Endothelial cell of umbilical vein (primary cell): ENCODE measurements at regions not wholly inside any gene's neighbourhood (a gene's known extent, or its start where the extent isn't known, plus 50 kb on each side); places are given as distances from the start of the nearest gene placed in this dataset.

ENCODE experiments used
- BruUV-seq: library from RNA; stranded (reverse); fragments of 400-500 nt; replicated peaks from 2 replicates; lab custom pipeline; 2021; lab: Mats Ljungman, UMichigan
- CTCF ChIA-PET: fragments of 300-600, 350-600 bp; sonication (Branson Sonifier 250); formaldehyde crosslinking; loops from one replicate; lab custom pipeline; 2021; ENCODE audit warnings: antibody characterized with exemption, inconsistent platforms; lab: Charles Lee
- POLR2A ChIA-PET: fragments of 300-600, 350-600 bp; sonication (Branson Sonifier 250); formaldehyde crosslinking; loops from one replicate; lab custom pipeline; 2021; ENCODE audit warnings: antibody characterized with exemption, inconsistent platforms; lab: Charles Lee
- DNase-seq: peaks from one replicate; pipeline ENCODE4 v3.0.0-alpha.2; 2011; ENCODE audit warnings: low read depth, low spot score
- FAIRE-seq: peaks from 2 replicates; lab custom pipeline; 2011; peaks lifted over from hg19 to GRCh38; lab: Jason Lieb, UNC
- H2AFZ ChIP-seq: 2 replicates; pipeline ENCODE4 v1.6.0; 2012; ENCODE audit warnings: low read depth, low read length, control low read depth, inconsistent platforms
- H3K27ac ChIP-seq: 2 replicates; pipeline ENCODE4 v1.5.1; 2011; ENCODE audit warnings: low read depth, mild to moderate bottlenecking, control low read depth, low read length, moderate library complexity; ENCODE audit not compliant: insufficient read depth
- H3K27me3 ChIP-seq, 2 experiments: 2 replicates each; pipeline versions ENCODE4 v1.6.0 to v1.6.1; 2011; ENCODE audit warnings: low read length in 2 of 2, mixed read lengths in 1 of 2; ENCODE audit not compliant: control insufficient read depth in 2 of 2, insufficient read depth in 2 of 2
- H3K36me3 ChIP-seq, 2 experiments: 2 replicates in 1 of 2; 3 replicates in 1 of 2; pipeline ENCODE4 v1.5.1; 2011; ENCODE audit warnings: low read length in 2 of 2, mild to moderate bottlenecking in 1 of 2, moderate library complexity in 1 of 2; ENCODE audit not compliant: control insufficient read depth in 2 of 2, insufficient read depth in 2 of 2; ENCODE audit errors: extremely low read depth in 1 of 2
- H3K4me1 ChIP-seq: 3 replicates; pipeline ENCODE4 v1.5.1; 2011; ENCODE audit warnings: mild to moderate bottlenecking, low read length; ENCODE audit not compliant: control insufficient read depth, insufficient read depth; ENCODE audit errors: extremely low read depth
- H3K4me2 ChIP-seq: 2 replicates; pipeline ENCODE4 v1.6.1; 2011; ENCODE audit warnings: low read length, control low read depth, mixed read lengths; ENCODE audit not compliant: insufficient read depth
- H3K4me3 ChIP-seq, 3 experiments: fragments of 200-600 bp in 1 of 3; sonication (generic), shearing (Covaris generic) in 1 of 3; replicated peaks in 1 of 3; 2 replicates each; pipeline ENCODE4 v1.5.1; 2011 to 2016; ENCODE audit warnings: control low read depth in 3 of 3, low read length in 3 of 3, mild to moderate bottlenecking in 2 of 3, inconsistent platforms in 1 of 3, low read depth in 1 of 3, moderate library complexity in 1 of 3; ENCODE audit not compliant: insufficient read depth in 1 of 3
- H3K79me2 ChIP-seq: 2 replicates; pipeline ENCODE4 v1.6.0; 2012; ENCODE audit warnings: low read length, inconsistent platforms; ENCODE audit not compliant: control insufficient read depth, insufficient read depth
- H3K9ac ChIP-seq: replicated peaks from 2 replicates; pipeline ENCODE3; 2011; ENCODE audit warnings: low read length, control low read depth; ENCODE audit not compliant: insufficient read depth; ENCODE audit errors: extremely low read depth
- H3K9me1 ChIP-seq: replicated peaks from 3 replicates; pipeline ENCODE4 v1.6.0; 2011; ENCODE audit warnings: mild to moderate bottlenecking, low read length; ENCODE audit not compliant: control insufficient read depth, insufficient read depth; ENCODE audit errors: extremely low read depth
- H3K9me3 ChIP-seq: replicated peaks from 2 replicates; pipeline ENCODE4 v1.5.1; 2012; ENCODE audit warnings: low read length, inconsistent platforms; ENCODE audit not compliant: control insufficient read depth, insufficient read depth
- H4K20me1 ChIP-seq: replicated peaks from 2 replicates; pipeline ENCODE3; 2011; ENCODE audit warnings: mild to moderate bottlenecking, low read length; ENCODE audit not compliant: control insufficient read depth, insufficient read depth; ENCODE audit errors: extremely low read depth
- EZH2 ChIP-seq: IDR thresholded peaks from 2 replicates; pipeline ENCODE4 v1.6.1; 2012; ENCODE audit warnings: borderline replicate concordance, low read depth, mild to moderate bottlenecking, moderate library complexity, low read length, inconsistent platforms; ENCODE audit not compliant: severe bottlenecking
- FOS ChIP-seq: IDR thresholded peaks from 2 replicates; pipeline ENCODE4 v1.6.1; 2011; ENCODE audit warnings: mild to moderate bottlenecking, low read length, moderate library complexity, borderline replicate concordance; ENCODE audit not compliant: insufficient read depth
- GATA2 ChIP-seq: IDR thresholded peaks from 2 replicates; pipeline ENCODE4 v1.7.0; 2011; ENCODE audit warnings: low read depth, mild to moderate bottlenecking, moderate library complexity, mixed read lengths, low read length; ENCODE audit not compliant: insufficient read length, insufficient read depth
- JUN ChIP-seq: IDR thresholded peaks from 2 replicates; pipeline ENCODE4 v1.6.1; 2011; ENCODE audit warnings: borderline replicate concordance, low read depth; ENCODE audit not compliant: insufficient read length, insufficient read depth
- MAX ChIP-seq: IDR thresholded peaks from 2 replicates; pipeline ENCODE4 v1.6.1; 2011; ENCODE audit not compliant: insufficient read depth, insufficient read length
- MYC ChIP-seq: IDR thresholded peaks from one replicate; pipeline ENCODE4 v1.6.1; 2011; ENCODE audit warnings: mild to moderate bottlenecking, low read depth, low read length
- POLR2A ChIP-seq: IDR thresholded peaks from 2 replicates; pipeline ENCODE4 v1.6.1; 2012; ENCODE audit warnings: low read depth, mild to moderate bottlenecking, control low read depth, low read length
- POLR2AphosphoS5 ChIP-seq: IDR thresholded peaks from 2 replicates; pipeline ENCODE4 v1.6.1; 2012; ENCODE audit warnings: low read depth, mild to moderate bottlenecking, control low read depth, low read length, moderate library complexity; ENCODE audit not compliant: insufficient read depth
- dilution Hi-C: fragments of 300-500 bp; cut with MboI; formaldehyde crosslinking; loops from one replicate; pipeline ENCODE4 v1.15.0; 2019; ENCODE audit warnings: low sequenced_read_pairs; ENCODE audit not compliant: extremely low pct_ligation_motif_present
- intact Hi-C: fragments of 100-400 bp; cut with micrococcal nuclease; formaldehyde crosslinking; loops from one replicate; pipeline ENCODE4 v1.10.0; 2022
- TF ChIP-seq, protein P1 (sequence below), 2 donors: IDR thresholded peaks; 1 replicate in 1 of 2; 2 replicates in 1 of 2; pipeline ENCODE4 v1.5.1; 2011; ENCODE audit warnings: low read length in 2 of 2, mild to moderate bottlenecking in 2 of 2, moderate library complexity in 2 of 2, control low read depth in 1 of 2, inconsistent platforms in 1 of 2, low read depth in 1 of 2; ENCODE audit not compliant: insufficient read depth in 1 of 2; ENCODE audit errors: extremely low read depth in 1 of 2

GRCh38 chr18:68121308-68121707 lies 593.6 kb downstream of the TMX3 start:
- H3K9ac ChIP-seq: no peak overlapping the region
- no peak overlapping the region for H3K27ac ChIP-seq
- H3K27me3 ChIP-seq: no peaks in the 10 kb centered on the region
- TF ChIP-seq GATA2: no peak
- no peak for TF ChIP-seq EZH2
- no peak for TF ChIP-seq JUN
- no peak for TF ChIP-seq MAX
- TF ChIP-seq MYC: no peak
- TF ChIP-seq POLR2A: no peak
- no peak for TF ChIP-seq POLR2AphosphoS5
- TF ChIP-seq, protein P1, sequence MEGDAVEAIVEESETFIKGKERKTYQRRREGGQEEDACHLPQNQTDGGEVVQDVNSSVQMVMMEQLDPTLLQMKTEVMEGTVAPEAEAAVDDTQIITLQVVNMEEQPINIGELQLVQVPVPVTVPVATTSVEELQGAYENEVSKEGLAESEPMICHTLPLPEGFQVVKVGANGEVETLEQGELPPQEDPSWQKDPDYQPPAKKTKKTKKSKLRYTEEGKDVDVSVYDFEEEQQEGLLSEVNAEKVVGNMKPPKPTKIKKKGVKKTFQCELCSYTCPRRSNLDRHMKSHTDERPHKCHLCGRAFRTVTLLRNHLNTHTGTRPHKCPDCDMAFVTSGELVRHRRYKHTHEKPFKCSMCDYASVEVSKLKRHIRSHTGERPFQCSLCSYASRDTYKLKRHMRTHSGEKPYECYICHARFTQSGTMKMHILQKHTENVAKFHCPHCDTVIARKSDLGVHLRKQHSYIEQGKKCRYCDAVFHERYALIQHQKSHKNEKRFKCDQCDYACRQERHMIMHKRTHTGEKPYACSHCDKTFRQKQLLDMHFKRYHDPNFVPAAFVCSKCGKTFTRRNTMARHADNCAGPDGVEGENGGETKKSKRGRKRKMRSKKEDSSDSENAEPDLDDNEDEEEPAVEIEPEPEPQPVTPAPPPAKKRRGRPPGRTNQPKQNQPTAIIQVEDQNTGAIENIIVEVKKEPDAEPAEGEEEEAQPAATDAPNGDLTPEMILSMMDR (IDR thresholded peaks at IDR 0.05; ENCODE audit: extremely low read depth in 1 of 2, insufficient read depth in 1 of 2, low read depth in 1 of 2, low read length in 2 of 2): no peak
- no peak for TF ChIP-seq FOS
- POLR2A ChIA-PET: no interaction called here
- no peaks in the 10 kb centered on the region for H3K4me1 ChIP-seq
- CTCF ChIA-PET: no interaction called here
- no peak for DNase-seq
- no peaks in the 10 kb centered on the region for H3K9me3 ChIP-seq
- intact Hi-C loops: no loop called here
- dilution Hi-C loops: no loop called here
- FAIRE-seq: no peak
- no peak overlapping the region for H3K4me3 ChIP-seq
- no peaks in the 10 kb centered on the region for H3K79me2 ChIP-seq
- H3K36me3 ChIP-seq: no peaks in the 10 kb centered on the region
- H4K20me1 ChIP-seq: no peaks in the 10 kb centered on the region
- no peak overlapping the region for H2AFZ ChIP-seq
- no peaks in the 10 kb centered on the region for H3K9me1 ChIP-seq
- no peak overlapping the region for H3K4me2 ChIP-seq
- no TSS peak for BruUV-seq
